K562 (cell line): ENCODE measurements at regions not wholly inside any gene's neighbourhood (a gene's known extent, or its start where the extent isn't known, plus 50 kb on each side); places are given as distances from the start of the nearest gene placed in this dataset.

Experiments used
- POLR2AphosphoS5 ChIP-seq: IDR thresholded peaks from 2 replicates; pipeline ENCODE4 v1.6.1; 2011; ENCODE audit warnings: mild to moderate bottlenecking, low read depth, low read length, moderate library complexity; ENCODE audit not compliant: control insufficient read depth, insufficient read depth
- REST ChIP-seq, 2 experiments: fragments of 450-650 bp; formaldehyde crosslinking in 1 of 2; IDR thresholded peaks; 2 replicates each; pipeline versions ENCODE4 v1.4.0 to v1.6.1; 2014 to 2020; ENCODE audit warnings: mild to moderate bottlenecking in 2 of 2, borderline replicate concordance in 1 of 2, low read depth in 1 of 2

- TF ChIP-seq POLR2AphosphoS5 (no peak), REST (IDR thresholded peaks at IDR 0.05; ENCODE audit: borderline replicate concordance) (no peak), REST (CRISPR knock-in tag; IDR thresholded peaks at IDR 0.05; ENCODE audit: low read depth) (no peak)
Measured at GRCh38 chr6:25014791-25015560, 79.2 kb upstream of the RIPOR2 start.
